HEK293T (cell line): ENCODE measurements at regions not wholly inside any gene's neighbourhood (a gene's known extent, or its start where the extent isn't known, plus 50 kb on each side); places are given as distances from the start of the nearest gene placed in this dataset.

Experiments used
- BHLHE40 ChIP-seq: fragments of 450-650 bp; IDR thresholded peaks from 2 replicates; pipeline ENCODE4 v1.6.1; 2016; ENCODE audit warnings: mild to moderate bottlenecking, moderate library complexity, borderline replicate concordance
- FOXA1 ChIP-seq: fragments of 450-650 bp; IDR thresholded peaks from 2 replicates; pipeline ENCODE4 v1.6.1; 2016; ENCODE audit warnings: mild to moderate bottlenecking
- FOXM1 ChIP-seq: fragments of 450-650 bp; IDR thresholded peaks from 2 replicates; pipeline ENCODE4 v1.6.1; 2017; ENCODE audit warnings: mild to moderate bottlenecking, borderline replicate concordance
- HDGF ChIP-seq: fragments of 450-650 bp; IDR thresholded peaks from 2 replicates; pipeline ENCODE4 v1.6.1; 2017; ENCODE audit warnings: antibody characterized with exemption, borderline replicate concordance
- NFRKB ChIP-seq: fragments of 450-650 bp; IDR thresholded peaks from 2 replicates; pipeline ENCODE4 v1.6.1; 2016; ENCODE audit warnings: mild to moderate bottlenecking, moderate library complexity
- SP1 ChIP-seq: fragments of 450-650 bp; IDR thresholded peaks from 2 replicates; pipeline ENCODE4 v1.6.1; 2017
- TARDBP ChIP-seq: fragments of 450-650 bp; IDR thresholded peaks from 2 replicates; pipeline ENCODE4 v1.6.1; 2016
- TF ChIP-seq, protein P1 (sequence below): fragments of 450-650 bp; IDR thresholded peaks from 2 replicates; pipeline ENCODE4 v1.6.1; 2016

DNA sequence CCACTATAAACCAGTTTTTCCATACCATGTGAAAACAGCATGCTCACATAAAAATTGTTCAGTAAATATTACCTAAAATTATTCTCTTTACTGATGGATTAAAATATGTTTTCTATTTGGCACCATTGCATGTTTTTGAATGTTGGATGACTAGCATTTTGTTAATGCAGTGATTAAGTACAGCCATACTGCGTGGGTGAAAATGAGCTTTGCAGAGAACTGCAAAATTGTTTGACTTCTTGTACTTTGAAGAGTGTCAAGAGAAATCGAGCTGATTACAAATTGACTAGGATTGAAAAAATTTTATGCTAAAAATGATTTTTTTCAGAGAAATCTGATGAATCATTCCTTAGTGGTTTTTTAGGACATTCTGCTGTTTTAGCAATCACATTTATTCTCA lies 452.9 kb downstream of the RPL10L start:
- TF ChIP-seq BHLHE40 (no peak), HDGF (no peak), NFRKB (no peak), TARDBP (no peak), SP1 (no peak), FOXM1 (no peak), FOXA1 (no peak)
- TF ChIP-seq, protein P1, sequence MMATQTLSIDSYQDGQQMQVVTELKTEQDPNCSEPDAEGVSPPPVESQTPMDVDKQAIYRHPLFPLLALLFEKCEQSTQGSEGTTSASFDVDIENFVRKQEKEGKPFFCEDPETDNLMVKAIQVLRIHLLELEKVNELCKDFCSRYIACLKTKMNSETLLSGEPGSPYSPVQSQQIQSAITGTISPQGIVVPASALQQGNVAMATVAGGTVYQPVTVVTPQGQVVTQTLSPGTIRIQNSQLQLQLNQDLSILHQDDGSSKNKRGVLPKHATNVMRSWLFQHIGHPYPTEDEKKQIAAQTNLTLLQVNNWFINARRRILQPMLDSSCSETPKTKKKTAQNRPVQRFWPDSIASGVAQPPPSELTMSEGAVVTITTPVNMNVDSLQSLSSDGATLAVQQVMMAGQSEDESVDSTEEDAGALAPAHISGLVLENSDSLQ, result no peak
